H1 (cell line): ENCODE measurements at regions not wholly inside any gene's neighbourhood (a gene's known extent, or its start where the extent isn't known, plus 50 kb on each side); places are given as distances from the start of the nearest gene placed in this dataset.

Experiments
- FOSL1 ChIP-seq: IDR thresholded peaks from 2 replicates; pipeline ENCODE4 v1.6.1; 2011; ENCODE audit warnings: mild to moderate bottlenecking, low read depth, low read length, moderate library complexity; ENCODE audit not compliant: insufficient read depth
- GTF2F1 ChIP-seq: IDR thresholded peaks from 2 replicates; pipeline ENCODE4 v1.6.1; 2012; ENCODE audit warnings: low read depth, low read length, improper control_type of control experiment, borderline replicate concordance
- JUND ChIP-seq: IDR thresholded peaks from 2 replicates; pipeline ENCODE4 v1.6.1; 2011; ENCODE audit warnings: mild to moderate bottlenecking, improper control_type of control experiment, low read length
- TF ChIP-seq, protein P1 (sequence below), 3 experiments: IDR thresholded peaks; 1 replicate in 2 of 3; 2 replicates in 1 of 3; pipeline versions ENCODE4 v1.5.1 to v1.6.1; 2011; ENCODE audit warnings: low read length in 3 of 3, mild to moderate bottlenecking in 3 of 3, inconsistent platforms in 2 of 3, low read depth in 1 of 3, moderate library complexity in 1 of 3; ENCODE audit not compliant: insufficient read depth in 1 of 3; ENCODE audit errors: control extremely low read depth in 1 of 3

DNA sequence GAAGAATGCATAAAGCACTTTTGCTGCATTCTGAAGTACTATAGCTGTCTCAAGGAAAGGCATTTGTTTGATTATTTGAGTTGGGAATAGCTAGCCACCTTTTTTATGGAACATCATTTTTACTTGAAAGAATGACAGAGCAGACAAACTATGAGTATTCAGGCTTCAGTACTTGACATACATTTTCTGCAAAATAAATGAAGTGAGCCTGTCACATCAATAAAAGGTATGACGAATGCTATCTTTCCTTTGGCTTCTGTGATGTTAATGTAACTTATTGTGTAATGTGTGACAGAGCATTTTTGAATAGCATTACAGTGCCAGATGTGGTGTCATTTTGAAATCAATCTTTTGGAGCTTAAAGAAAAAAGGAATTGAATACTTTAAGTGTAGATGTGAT, 440.3 kb upstream of the ONECUT1 start (continued):
- TF ChIP-seq FOSL1 = no peak
- TF ChIP-seq JUND = no peak
- TF ChIP-seq, protein P1, sequence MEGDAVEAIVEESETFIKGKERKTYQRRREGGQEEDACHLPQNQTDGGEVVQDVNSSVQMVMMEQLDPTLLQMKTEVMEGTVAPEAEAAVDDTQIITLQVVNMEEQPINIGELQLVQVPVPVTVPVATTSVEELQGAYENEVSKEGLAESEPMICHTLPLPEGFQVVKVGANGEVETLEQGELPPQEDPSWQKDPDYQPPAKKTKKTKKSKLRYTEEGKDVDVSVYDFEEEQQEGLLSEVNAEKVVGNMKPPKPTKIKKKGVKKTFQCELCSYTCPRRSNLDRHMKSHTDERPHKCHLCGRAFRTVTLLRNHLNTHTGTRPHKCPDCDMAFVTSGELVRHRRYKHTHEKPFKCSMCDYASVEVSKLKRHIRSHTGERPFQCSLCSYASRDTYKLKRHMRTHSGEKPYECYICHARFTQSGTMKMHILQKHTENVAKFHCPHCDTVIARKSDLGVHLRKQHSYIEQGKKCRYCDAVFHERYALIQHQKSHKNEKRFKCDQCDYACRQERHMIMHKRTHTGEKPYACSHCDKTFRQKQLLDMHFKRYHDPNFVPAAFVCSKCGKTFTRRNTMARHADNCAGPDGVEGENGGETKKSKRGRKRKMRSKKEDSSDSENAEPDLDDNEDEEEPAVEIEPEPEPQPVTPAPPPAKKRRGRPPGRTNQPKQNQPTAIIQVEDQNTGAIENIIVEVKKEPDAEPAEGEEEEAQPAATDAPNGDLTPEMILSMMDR (IDR thresholded peaks at IDR 0.05; ENCODE audit: control extremely low read depth in 1 of 3, insufficient read depth in 1 of 3, low read depth in 1 of 3, low read length in 3 of 3) = no peak
- TF ChIP-seq GTF2F1 = no peak
